SK-N-SH (cell line): ENCODE measurements at regions not wholly inside any gene's neighbourhood (a gene's known extent, or its start where the extent isn't known, plus 50 kb on each side); places are given as distances from the start of the nearest gene placed in this dataset.

Experiments
- CTCF ChIA-PET: fragments of 300-600, 350-600 bp; formaldehyde crosslinking; extraction: SDS; loops from one replicate; lab custom pipeline; 2021; lab: Yijun Ruan, JAX
- POLR2A ChIA-PET: fragments of 350-600 bp; sonication (Branson Sonifier 250); formaldehyde crosslinking; extraction: SDS; loops from one replicate; lab custom pipeline; 2020; ENCODE audit warnings: antibody characterized with exemption, inconsistent platforms; lab: Yijun Ruan, JAX
- DNase-seq: peaks from one replicate; pipeline ENCODE4 v3.0.0; 2012
- H2AFZ ChIP-seq: fragments of 200-600 bp; sonication (generic); 2 replicates; pipeline ENCODE4 v1.8.1; 2016; ENCODE audit warnings: antibody characterized with exemption, mild to moderate bottlenecking, low read depth
- H3F3A ChIP-seq: fragments of 200-600 bp; sonication (generic); replicated peaks from 2 replicates; pipeline ENCODE3; 2016; ENCODE audit warnings: antibody characterized with exemption, mild to moderate bottlenecking; ENCODE audit not compliant: insufficient read depth
- H3K27ac ChIP-seq, 2 experiments: fragments of 200-500 bp in 1 of 2; fragments of 200-600 bp in 1 of 2; sonication (Bioruptor generic) in 1 of 2; sonication (generic), shearing (Covaris generic) in 1 of 2; 2 replicates each; pipeline versions ENCODE4 v1.5.1 to v1.6.1; 2014 to 2016; ENCODE audit warnings: low read depth in 2 of 2, inconsistent platforms in 1 of 2, low read length in 1 of 2, mild to moderate bottlenecking in 1 of 2, mixed read lengths in 1 of 2
- H3K27me3 ChIP-seq: fragments of 200-600 bp; sonication (generic), shearing (Covaris generic); 2 replicates; pipeline ENCODE4 v1.6.1; 2016; ENCODE audit warnings: mixed run types; ENCODE audit not compliant: insufficient read depth
- H3K36me3 ChIP-seq, 2 experiments: fragments of 200-500 bp in 1 of 2; fragments of 200-600 bp in 1 of 2; sonication (Bioruptor generic) in 1 of 2; sonication (generic) in 1 of 2; replicated peaks in 1 of 2; 2 replicates each; pipeline versions ENCODE3 to v1.5.1; 2014 to 2016; ENCODE audit warnings: low read length in 1 of 2, mild to moderate bottlenecking in 1 of 2; ENCODE audit not compliant: insufficient read depth in 2 of 2, control insufficient read depth in 1 of 2
- H3K4me1 ChIP-seq, 2 experiments: fragments of 200-500 bp in 1 of 2; fragments of 200-600 bp in 1 of 2; sonication (Bioruptor generic) in 1 of 2; sonication (generic), shearing (Covaris generic) in 1 of 2; 2 replicates each; pipeline versions ENCODE4 v1.5.1 to v1.6.1; 2014 to 2016; ENCODE audit warnings: low read depth in 1 of 2, low read length in 1 of 2, mixed run types in 1 of 2; ENCODE audit not compliant: insufficient read depth in 2 of 2, control insufficient read depth in 1 of 2
- H3K4me2 ChIP-seq: fragments of 200-600 bp; sonication (generic), shearing (Covaris generic); 2 replicates; pipeline ENCODE4 v1.6.1; 2017; ENCODE audit warnings: mixed run types
- H3K4me3 ChIP-seq, 2 experiments: fragments of 200-500 bp in 1 of 2; fragments of 200-600 bp in 1 of 2; sonication (Bioruptor generic) in 1 of 2; sonication (generic), shearing (Covaris generic) in 1 of 2; 2 replicates each; pipeline versions ENCODE4 v1.5.1 to v1.8.1; 2014 to 2016; ENCODE audit warnings: low read depth in 2 of 2, inconsistent platforms in 1 of 2, low read length in 1 of 2, mild to moderate bottlenecking in 1 of 2, mixed read lengths in 1 of 2, moderate library complexity in 1 of 2
- H3K79me2 ChIP-seq: fragments of 200-600 bp; sonication (generic); 2 replicates; pipeline ENCODE4 v1.8.1; 2017; ENCODE audit warnings: mild to moderate bottlenecking; ENCODE audit not compliant: insufficient read depth
- H3K9ac ChIP-seq: fragments of 200-600 bp; sonication (generic); 2 replicates; pipeline ENCODE4 v1.6.1; 2017; ENCODE audit warnings: mixed run types
- H3K9me2 ChIP-seq: fragments of 200-600 bp; sonication (generic); 2 replicates; pipeline ENCODE4 v1.6.1; 2017; ENCODE audit warnings: mixed run types
- H3K9me3 ChIP-seq: fragments of 200-600 bp; sonication (generic); 2 replicates; pipeline ENCODE4 v1.6.1; 2017; ENCODE audit warnings: mixed run types, mild to moderate bottlenecking, moderate library complexity
- H4K20me1 ChIP-seq: fragments of 200-600 bp; sonication (generic); 2 replicates; pipeline ENCODE4 v1.6.1; 2017; ENCODE audit warnings: mild to moderate bottlenecking, mixed run types; ENCODE audit not compliant: insufficient read depth
- CHD2 ChIP-seq: fragments of 150-350 bp; IDR thresholded peaks from 2 replicates; pipeline ENCODE4 v1.6.1; 2018; ENCODE audit warnings: low read length; ENCODE audit not compliant: partially characterized antibody
- EP300 ChIP-seq, 2 experiments: IDR thresholded peaks; 2 replicates each; pipeline versions ENCODE4 v1.4.0 to v1.6.1; 2012; ENCODE audit warnings: borderline replicate concordance in 1 of 2, low read depth in 1 of 2, low read length in 1 of 2
- FOSL2 ChIP-seq: IDR thresholded peaks from 2 replicates; pipeline ENCODE4 v1.4.0; 2012; ENCODE audit warnings: low read depth, mild to moderate bottlenecking, moderate library complexity, borderline replicate concordance
- GABPA ChIP-seq: IDR thresholded peaks from 2 replicates; pipeline ENCODE4 v1.4.0; 2012; ENCODE audit warnings: low read depth, mild to moderate bottlenecking
- GATA2 ChIP-seq: sonication (generic); formaldehyde crosslinking; IDR thresholded peaks from 2 replicates; pipeline ENCODE4 v1.5.0; 2020; ENCODE audit warnings: mild to moderate bottlenecking, missing genetic modification reagents
- JUND ChIP-seq: IDR thresholded peaks from 2 replicates; pipeline ENCODE4 v1.4.0; 2012
- MEF2A ChIP-seq: IDR thresholded peaks from 2 replicates; pipeline ENCODE4 v1.4.0; 2012; ENCODE audit warnings: low read depth, borderline replicate concordance
- MXI1 ChIP-seq: IDR thresholded peaks from 2 replicates; pipeline ENCODE4 v1.6.1; 2012; ENCODE audit warnings: mild to moderate bottlenecking, low read depth, low read length, improper control_type of control experiment
- NRF1 ChIP-seq: IDR thresholded peaks from 2 replicates; pipeline ENCODE4 v1.6.1; 2012; ENCODE audit warnings: low read depth, mild to moderate bottlenecking, low read length
- RFX5 ChIP-seq: IDR thresholded peaks from 2 replicates; pipeline ENCODE4 v1.6.1; 2012; ENCODE audit warnings: mild to moderate bottlenecking, improper control_type of control experiment, low read length
- RXRA ChIP-seq: IDR thresholded peaks from 2 replicates; pipeline ENCODE4 v1.4.0; 2012; ENCODE audit warnings: low read depth, mild to moderate bottlenecking, borderline replicate concordance
- SMC3 ChIP-seq: IDR thresholded peaks from 2 replicates; pipeline ENCODE4 v1.6.1; 2012; ENCODE audit warnings: low read depth, low read length, improper control_type of control experiment
- TAF1 ChIP-seq: IDR thresholded peaks from 2 replicates; pipeline ENCODE4 v1.6.1; 2012; ENCODE audit warnings: low read depth, mild to moderate bottlenecking, low read length, moderate library complexity, borderline replicate concordance
- TEAD4 ChIP-seq: IDR thresholded peaks from 2 replicates; pipeline ENCODE4 v1.4.0; 2012; ENCODE audit warnings: mild to moderate bottlenecking, borderline replicate concordance; ENCODE audit not compliant: insufficient read depth
- YY1 ChIP-seq: IDR thresholded peaks from 2 replicates; pipeline ENCODE4 v1.4.0; 2012; ENCODE audit warnings: low read depth, mild to moderate bottlenecking
- WGBS: methylation state at CpG from one replicate; pipeline ENCODE4 v1.1.6; 2017; ENCODE audit warnings: low lambda C conversion rate; 5-methylcytosine and 5-hydroxymethylcytosine counted together
- TF ChIP-seq, protein P1 (sequence below): IDR thresholded peaks from 2 replicates; pipeline ENCODE4 v1.4.0; 2012; ENCODE audit warnings: low read depth, borderline replicate concordance
- TF ChIP-seq, protein P2 (sequence below): IDR thresholded peaks from 2 replicates; pipeline ENCODE4 v1.4.0; 2012; ENCODE audit warnings: low read depth
- TF ChIP-seq, protein P3 (sequence below): fragments of 150-350 bp; IDR thresholded peaks from 2 replicates; pipeline ENCODE4 v1.6.1; 2016; ENCODE audit warnings: mild to moderate bottlenecking, low read depth, low read length
- TF ChIP-seq, protein P4 (sequence below): fragments of 150-350 bp; IDR thresholded peaks from 2 replicates; pipeline ENCODE4 v1.6.1; 2017; ENCODE audit warnings: antibody characterized with exemption, low read length, low read depth, borderline replicate concordance
- TF ChIP-seq, protein P5 (sequence below): IDR thresholded peaks from 2 replicates; pipeline ENCODE4; 2012

DNA sequence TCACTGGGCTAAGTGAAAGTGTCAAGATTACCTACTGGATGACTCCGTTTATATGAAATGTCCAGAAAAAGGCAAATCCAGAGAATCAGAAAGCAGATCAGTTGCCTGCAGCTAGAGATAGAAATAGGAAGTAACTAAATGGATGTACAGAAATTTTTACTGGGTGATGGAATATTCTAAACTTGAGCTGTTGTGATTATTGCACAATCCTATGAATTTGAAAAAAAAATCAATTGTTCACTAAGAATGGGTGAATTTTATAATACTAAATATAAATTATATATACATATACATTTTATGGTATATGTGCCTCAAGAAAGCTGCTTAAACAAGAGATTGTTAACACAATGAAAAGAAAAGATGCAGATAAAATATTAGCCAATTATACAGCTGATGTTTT, 181.1 kb upstream of the C16orf82 start:
- no peak for DNase-seq
- no peaks in the 10 kb centered on the region; a peak in 1 of 4 replicates for H3K4me1 ChIP-seq
- 0% methylated on average over 1 of the region's 1 CpG for WGBS
- 0 out of 2 replicates have a peak, but pooled peaks cover 4% of the 10 kb centered on the region for H3K9me3 ChIP-seq
- no peaks in the 10 kb centered on the region for H3K27me3 ChIP-seq
- H4K20me1 ChIP-seq: no peaks in the 10 kb centered on the region
- H3K9me2 ChIP-seq: no peaks in the 10 kb centered on the region
- H3K9ac ChIP-seq: no peak overlapping the region
- H3F3A ChIP-seq: no peaks in the 10 kb centered on the region
- no peaks in the 10 kb centered on the region for H3K36me3 ChIP-seq
- H3K4me3 ChIP-seq: no peak overlapping the region
- H3K4me2 ChIP-seq: no peak overlapping the region
- POLR2A ChIA-PET: no interaction called here
- TF ChIP-seq RXRA (no peak), JUND (no peak), NRF1 (no peak), YY1 (no peak), GABPA (no peak), MEF2A (no peak)
- TF ChIP-seq, protein P1, sequence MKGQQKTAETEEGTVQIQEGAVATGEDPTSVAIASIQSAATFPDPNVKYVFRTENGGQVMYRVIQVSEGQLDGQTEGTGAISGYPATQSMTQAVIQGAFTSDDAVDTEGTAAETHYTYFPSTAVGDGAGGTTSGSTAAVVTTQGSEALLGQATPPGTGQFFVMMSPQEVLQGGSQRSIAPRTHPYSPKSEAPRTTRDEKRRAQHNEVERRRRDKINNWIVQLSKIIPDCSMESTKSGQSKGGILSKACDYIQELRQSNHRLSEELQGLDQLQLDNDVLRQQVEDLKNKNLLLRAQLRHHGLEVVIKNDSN: no peak
- TF ChIP-seq, protein P2, sequence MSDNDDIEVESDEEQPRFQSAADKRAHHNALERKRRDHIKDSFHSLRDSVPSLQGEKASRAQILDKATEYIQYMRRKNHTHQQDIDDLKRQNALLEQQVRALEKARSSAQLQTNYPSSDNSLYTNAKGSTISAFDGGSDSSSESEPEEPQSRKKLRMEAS: no peak
- TF ChIP-seq, protein P3, sequence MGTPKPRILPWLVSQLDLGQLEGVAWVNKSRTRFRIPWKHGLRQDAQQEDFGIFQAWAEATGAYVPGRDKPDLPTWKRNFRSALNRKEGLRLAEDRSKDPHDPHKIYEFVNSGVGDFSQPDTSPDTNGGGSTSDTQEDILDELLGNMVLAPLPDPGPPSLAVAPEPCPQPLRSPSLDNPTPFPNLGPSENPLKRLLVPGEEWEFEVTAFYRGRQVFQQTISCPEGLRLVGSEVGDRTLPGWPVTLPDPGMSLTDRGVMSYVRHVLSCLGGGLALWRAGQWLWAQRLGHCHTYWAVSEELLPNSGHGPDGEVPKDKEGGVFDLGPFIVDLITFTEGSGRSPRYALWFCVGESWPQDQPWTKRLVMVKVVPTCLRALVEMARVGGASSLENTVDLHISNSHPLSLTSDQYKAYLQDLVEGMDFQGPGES: no peak
- TF ChIP-seq, protein P4, sequence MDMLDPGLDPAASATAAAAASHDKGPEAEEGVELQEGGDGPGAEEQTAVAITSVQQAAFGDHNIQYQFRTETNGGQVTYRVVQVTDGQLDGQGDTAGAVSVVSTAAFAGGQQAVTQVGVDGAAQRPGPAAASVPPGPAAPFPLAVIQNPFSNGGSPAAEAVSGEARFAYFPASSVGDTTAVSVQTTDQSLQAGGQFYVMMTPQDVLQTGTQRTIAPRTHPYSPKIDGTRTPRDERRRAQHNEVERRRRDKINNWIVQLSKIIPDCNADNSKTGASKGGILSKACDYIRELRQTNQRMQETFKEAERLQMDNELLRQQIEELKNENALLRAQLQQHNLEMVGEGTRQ: no peak
- TF ChIP-seq, all 33 proteins: peak for 0
- CTCF ChIA-PET: no interaction called here
- H2AFZ ChIP-seq: no peak overlapping the region
- H3K79me2 ChIP-seq: no peaks in the 10 kb centered on the region
- H3K27ac ChIP-seq: no peak overlapping the region

DNA sequence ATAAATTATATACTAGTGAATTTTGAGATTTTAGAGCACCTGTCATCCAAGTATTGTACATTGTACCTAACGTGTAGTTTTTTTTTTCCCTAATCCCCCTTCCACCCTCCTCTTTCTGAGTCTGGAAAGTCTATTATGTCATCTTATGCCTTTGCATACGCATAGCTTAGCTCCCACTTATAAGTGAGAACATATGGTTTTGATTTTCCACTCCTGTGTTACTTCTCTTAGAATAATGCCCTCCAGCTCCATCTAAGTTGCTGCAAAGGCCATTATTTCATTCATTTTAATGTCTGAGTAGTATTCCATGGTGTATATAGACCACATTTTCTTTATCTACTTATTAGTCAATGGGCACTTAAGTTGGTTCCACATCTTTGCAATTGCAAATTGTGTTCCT, 177.0 kb upstream of the C16orf82 start:
- 0 out of 2 replicates have a peak, but pooled peaks cover 4% of the 10 kb centered on the region for H3K9me3 ChIP-seq
- 9% methylated on average over 2 of the region's 2 CpGs for WGBS
- no peak for DNase-seq
- no peak overlapping the region for H3K9ac ChIP-seq
- CTCF ChIA-PET: no interaction called here
- no peaks in the 10 kb centered on the region for H3K36me3 ChIP-seq
- no peaks in the 10 kb centered on the region for H3F3A ChIP-seq
- H3K27me3 ChIP-seq: no peaks in the 10 kb centered on the region
- H3K79me2 ChIP-seq: no peaks in the 10 kb centered on the region
- H3K27ac ChIP-seq: no peak overlapping the region
- H3K4me2 ChIP-seq: no peak overlapping the region
- H3K4me3 ChIP-seq: no peak overlapping the region
- H3K4me1 ChIP-seq: no peaks in the 10 kb centered on the region; a peak in 1 of 4 replicates
- H4K20me1 ChIP-seq: no peaks in the 10 kb centered on the region
- no peaks in the 10 kb centered on the region for H3K9me2 ChIP-seq
- TF ChIP-seq FOSL2 (no peak), RFX5 (no peak), SMC3 (no peak), TEAD4 (no peak), CHD2 (no peak), EP300 (IDR thresholded peaks at IDR 0.05; ENCODE audit: borderline replicate concordance in 1 of 2, low read depth in 1 of 2, low read length in 1 of 2) (no peak), NRF1 (no peak), GABPA (no peak), TAF1 (no peak), JUND (no peak), GATA2 (CRISPR knock-in tag) (no peak), MXI1 (no peak)
- TF ChIP-seq, protein P4: no peak
- TF ChIP-seq, protein P2: no peak
- TF ChIP-seq, protein P1: no peak
- TF ChIP-seq, protein P5, sequence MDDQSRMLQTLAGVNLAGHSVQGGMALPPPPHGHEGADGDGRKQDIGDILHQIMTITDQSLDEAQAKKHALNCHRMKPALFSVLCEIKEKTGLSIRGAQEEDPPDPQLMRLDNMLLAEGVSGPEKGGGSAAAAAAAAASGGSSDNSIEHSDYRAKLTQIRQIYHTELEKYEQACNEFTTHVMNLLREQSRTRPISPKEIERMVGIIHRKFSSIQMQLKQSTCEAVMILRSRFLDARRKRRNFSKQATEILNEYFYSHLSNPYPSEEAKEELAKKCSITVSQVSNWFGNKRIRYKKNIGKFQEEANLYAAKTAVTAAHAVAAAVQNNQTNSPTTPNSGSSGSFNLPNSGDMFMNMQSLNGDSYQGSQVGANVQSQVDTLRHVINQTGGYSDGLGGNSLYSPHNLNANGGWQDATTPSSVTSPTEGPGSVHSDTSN: no peak
- POLR2A ChIA-PET: no interaction called here
- no peak overlapping the region for H2AFZ ChIP-seq
